ENCODE measurements at regions not wholly inside any gene's neighbourhood (a gene's known extent, or its start where the extent isn't known, plus 50 kb on each side); places are given as distances from the start of the nearest gene placed in this dataset.
A peak's percentile ranks its signal among the peaks of the same experiment; 100 is the strongest.

DNA sequence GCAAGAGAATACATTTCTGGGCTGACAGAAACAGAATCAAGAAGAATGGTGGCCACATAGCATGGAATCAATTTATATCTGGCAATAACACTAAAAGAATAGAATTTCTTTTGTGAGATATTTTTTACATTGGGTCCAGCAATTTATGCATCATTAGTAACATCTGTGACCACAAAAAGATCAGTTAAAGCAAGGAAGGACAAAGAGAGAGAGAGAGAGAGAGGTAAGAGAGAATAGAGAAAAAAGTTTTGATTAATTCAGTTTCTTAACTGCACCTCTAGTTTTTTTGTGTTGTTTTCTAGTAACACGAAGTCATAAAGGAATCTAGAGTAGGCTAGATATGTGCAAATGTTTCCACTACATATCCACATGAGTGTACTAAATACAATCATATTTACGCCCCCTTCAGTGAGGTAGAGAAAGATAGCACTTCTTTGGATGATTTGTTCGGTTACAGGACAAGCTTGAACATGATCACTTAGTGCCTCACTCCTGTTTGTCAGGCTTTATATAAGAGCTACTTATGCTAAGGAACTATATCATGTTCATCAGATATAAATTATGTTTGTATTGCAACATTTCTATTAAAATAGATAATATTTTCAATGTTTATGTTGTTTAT, 247.4 kb upstream of the COL3A1 start:
- Histone ChIP-seq H3K4me3 (no peak overlapping the region), H3K27ac (no peak overlapping the region), H3K4me1 (replicated peaks in 1 of 2) (no peaks in the 10 kb centered on the region)
- peak in 1 of 8 experiments; percentile 16 for ATAC-seq (replicated peaks in 6 of 8)
- in situ Hi-C loops (cut with MboI; ENCODE audit: low pct_unique_long_range_greater_than_20kb in 2 of 9, low sequenced_read_pairs in 9 of 9, unreplicated experiment in 9 of 9), result no loop called here
- 0 to 85% (median 78%) methylated on average over 1 to 3 of the region's 3 CpGs; no CpG with 5 or more reads in 2 of the 10 experiments for WGBS, 10 experiments

- Histone ChIP-seq H3K4me3 (no peak overlapping the region), H3K4me1 (replicated peaks in 1 of 2) (no peaks in the 10 kb centered on the region), H3K27ac (no peak overlapping the region)
- 0 to 86% (median 55%) methylated on average over 1 of the region's 1 CpG; no CpG with 5 or more reads in 2 of the 10 experiments for WGBS, 10 experiments
- ATAC-seq (replicated peaks in 6 of 8), result no peak
- in situ Hi-C loops (cut with MboI; ENCODE audit: low pct_unique_long_range_greater_than_20kb in 2 of 9, low sequenced_read_pairs in 9 of 9, unreplicated experiment in 9 of 9), result no loop called here
Observed at GRCh38 chr2:188727846-188728245, 246.3 kb upstream of the COL3A1 start.

DNA sequence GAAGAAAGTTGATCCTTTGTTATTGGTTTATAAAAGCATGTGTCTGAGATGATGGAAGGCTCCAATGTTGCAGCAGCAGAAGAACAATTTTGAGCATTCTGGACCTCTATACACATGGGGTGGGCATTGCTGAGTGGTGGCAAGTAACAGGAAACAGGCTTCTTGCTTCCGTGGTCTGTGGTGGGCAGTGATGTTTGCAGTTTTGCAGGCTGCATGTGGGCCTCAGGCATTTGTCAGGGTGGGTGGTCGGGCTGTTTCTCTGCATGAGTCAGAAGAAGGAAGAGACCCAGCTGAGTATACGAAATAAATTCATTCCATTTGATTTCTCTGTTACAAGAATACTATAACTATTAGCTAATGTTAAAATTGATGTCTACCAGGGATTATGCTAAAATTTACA, 239.5 kb upstream of the COL3A1 start:
- in situ Hi-C loops (cut with MboI; ENCODE audit: low pct_unique_long_range_greater_than_20kb in 2 of 9, low sequenced_read_pairs in 9 of 9, unreplicated experiment in 9 of 9), result no loop called here
- ATAC-seq (replicated peaks in 6 of 8), result no peak
- H3K27ac ChIP-seq, result no peak overlapping the region
- no peaks in the 10 kb centered on the region for H3K4me1 ChIP-seq (replicated peaks in 1 of 2)
- H3K4me3 ChIP-seq, result no peak overlapping the region
- WGBS, 10 experiments, result 10 to 76% (median 41%) methylated on average over 1 to 3 of the region's 3 CpGs; no CpG with 5 or more reads in 2 of the 10 experiments

DNA sequence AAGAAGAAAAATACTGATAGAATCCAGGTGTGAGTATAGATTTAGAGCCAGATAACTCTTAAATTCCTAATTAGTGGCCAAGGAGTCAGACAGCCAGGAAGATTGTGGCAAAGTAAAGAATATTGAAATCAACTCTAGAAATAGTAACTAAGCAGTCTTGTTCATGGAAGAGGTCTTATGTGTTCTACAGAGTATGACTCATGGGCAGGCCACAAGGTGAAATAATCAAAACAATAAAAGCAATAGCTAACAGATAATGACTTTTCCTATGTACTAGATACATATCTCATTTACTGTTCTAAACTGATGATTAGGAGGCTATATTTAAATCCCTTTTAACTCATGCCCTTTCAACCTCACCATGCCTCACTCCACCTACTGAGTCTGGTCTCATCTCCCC, 227.4 kb upstream of the COL3A1 start:
- peak in 2 of 8 experiments; percentile 26 to 58 for ATAC-seq (replicated peaks in 6 of 8)
- Histone ChIP-seq H3K27ac (no peak overlapping the region), H3K4me3 (no peak overlapping the region), H3K4me1 (replicated peaks in 1 of 2) (no peaks in the 10 kb centered on the region)
- in situ Hi-C loops (cut with MboI; ENCODE audit: low pct_unique_long_range_greater_than_20kb in 2 of 9, low sequenced_read_pairs in 9 of 9, unreplicated experiment in 9 of 9), result no loop called here

GRCh38 chr2:188751816-188752215, 222.4 kb upstream of the COL3A1 start:
- Histone ChIP-seq H3K4me1 (replicated peaks in 1 of 2) (no peaks in the 10 kb centered on the region), H3K27ac (no peak overlapping the region), H3K4me3 (no peak overlapping the region)
- no peak for ATAC-seq (replicated peaks in 6 of 8)
- WGBS, 10 experiments, result 37 to 86% (median 50%) methylated on average over 1 to 2 of the region's 2 CpGs
- in situ Hi-C loops (cut with MboI; ENCODE audit: low pct_unique_long_range_greater_than_20kb in 2 of 9, low sequenced_read_pairs in 9 of 9, unreplicated experiment in 9 of 9), result no loop called here

GRCh38 chr2:188752311-188752710, 221.9 kb upstream of the COL3A1 start:
- in situ Hi-C loops (cut with MboI; ENCODE audit: low pct_unique_long_range_greater_than_20kb in 2 of 9, low sequenced_read_pairs in 9 of 9, unreplicated experiment in 9 of 9), result no loop called here
- no peak overlapping the region for H3K27ac ChIP-seq
- no peaks in the 10 kb centered on the region for H3K4me1 ChIP-seq (replicated peaks in 1 of 2)
- 0 to 100% (median 83%) methylated on average over 1 of the region's 1 CpG for WGBS, 10 experiments
- ATAC-seq (replicated peaks in 6 of 8), result peak in 2 of 8 experiments; percentile 37 to 71
- H3K4me3 ChIP-seq, result no peak overlapping the region

DNA sequence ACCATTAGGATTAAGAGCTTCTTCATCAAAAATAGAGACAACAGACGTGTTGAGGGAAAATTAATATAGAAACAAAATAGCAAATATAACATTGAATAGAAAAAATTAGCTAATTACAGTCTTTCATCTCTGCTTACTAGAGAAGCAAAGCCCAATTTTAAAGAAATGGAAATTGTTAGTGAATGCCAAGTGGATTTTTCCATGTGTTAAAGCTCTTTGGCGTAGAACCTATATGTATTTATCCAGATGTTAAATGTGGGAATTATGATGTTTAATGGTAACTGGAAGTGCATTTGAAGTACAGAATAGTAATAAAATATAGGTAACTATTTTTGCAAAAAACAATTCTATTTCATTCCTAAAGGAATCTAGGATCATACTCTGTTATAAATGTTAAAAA, 212.0 kb upstream of the COL3A1 start:
- Histone ChIP-seq H3K4me3 (no peak overlapping the region), H3K4me1 (replicated peaks in 1 of 2) (no peaks in the 10 kb centered on the region), H3K27ac (no peak overlapping the region)
- in situ Hi-C loops (cut with MboI; ENCODE audit: low pct_unique_long_range_greater_than_20kb in 2 of 9, low sequenced_read_pairs in 9 of 9, unreplicated experiment in 9 of 9), result no loop called here
- WGBS, 10 experiments, result 86 to 100% (median 92%) methylated on average over 1 to 2 of the region's 2 CpGs
- no peak for ATAC-seq (replicated peaks in 6 of 8)

- in situ Hi-C loops (cut with MboI; ENCODE audit: low pct_unique_long_range_greater_than_20kb in 2 of 9, low sequenced_read_pairs in 9 of 9, unreplicated experiment in 9 of 9), result no loop called here
- Histone ChIP-seq H3K4me1 (replicated peaks in 1 of 2) (no peaks in the 10 kb centered on the region), H3K4me3 (no peak overlapping the region), H3K27ac (no peak overlapping the region)
- 38 to 100% (median 92%) methylated on average over 1 to 3 of the region's 3 CpGs; no CpG with 5 or more reads in 2 of the 10 experiments for WGBS, 10 experiments
- peak in 4 of 8 experiments; percentile 31 to 58 (median 42) for ATAC-seq (replicated peaks in 6 of 8)
Observed at GRCh38 chr2:188765522-188766470, 208.4 kb upstream of the COL3A1 start.

DNA sequence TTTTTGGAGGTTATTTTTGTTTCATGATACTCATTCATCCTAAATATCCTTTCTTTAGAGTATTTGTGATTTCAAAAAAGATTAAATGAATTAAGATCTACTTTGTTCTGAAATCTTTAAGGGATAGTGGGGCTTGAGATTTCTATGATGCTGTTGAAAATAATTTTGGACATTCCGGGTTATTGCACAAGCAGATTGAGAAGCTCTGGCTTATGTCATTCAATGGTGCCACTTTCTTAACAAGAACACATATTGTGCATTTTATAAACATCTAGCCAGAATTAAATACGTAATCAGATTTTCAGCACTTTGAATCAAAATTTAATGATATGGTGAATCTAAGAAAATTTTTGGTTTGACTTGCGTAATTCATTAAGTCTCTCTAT, 207.7 kb upstream of the COL3A1 start:
- in situ Hi-C loops (cut with MboI; ENCODE audit: low pct_unique_long_range_greater_than_20kb in 2 of 9, low sequenced_read_pairs in 9 of 9, unreplicated experiment in 9 of 9), result no loop called here
- Histone ChIP-seq H3K4me3 (no peak overlapping the region), H3K4me1 (replicated peaks in 1 of 2) (no peaks in the 10 kb centered on the region), H3K27ac (no peak overlapping the region)
- ATAC-seq (replicated peaks in 6 of 8), result no peak
- WGBS, 10 experiments, result 47 to 100% (median 91%) methylated on average over 2 to 3 of the region's 3 CpGs

GRCh38 chr2:188767176-188767575, 207.0 kb upstream of the COL3A1 start:
- Histone ChIP-seq H3K4me1 (replicated peaks in 1 of 2) (no peaks in the 10 kb centered on the region), H3K4me3 (no peak overlapping the region), H3K27ac (no peak overlapping the region)
- in situ Hi-C loops (cut with MboI; ENCODE audit: low pct_unique_long_range_greater_than_20kb in 2 of 9, low sequenced_read_pairs in 9 of 9, unreplicated experiment in 9 of 9), result no loop called here
- WGBS, 10 experiments, result 0 to 100% (median 33%) methylated on average over 1 of the region's 1 CpG; no CpG with 5 or more reads in 2 of the 10 experiments
- no peak for ATAC-seq (replicated peaks in 6 of 8)

- WGBS, 10 experiments, result 20 to 100% (median 75%) methylated on average over 1 to 5 of the region's 5 CpGs; no CpG with 5 or more reads in 2 of the 10 experiments
- in situ Hi-C loops (cut with MboI; ENCODE audit: low pct_unique_long_range_greater_than_20kb in 2 of 9, low sequenced_read_pairs in 9 of 9, unreplicated experiment in 9 of 9), result no loop called here
- no peak for ATAC-seq (replicated peaks in 6 of 8)
- no peak overlapping the region for H3K27ac ChIP-seq
- no peak overlapping the region for H3K4me3 ChIP-seq
- H3K4me1 ChIP-seq (replicated peaks in 1 of 2), result no peaks in the 10 kb centered on the region
Observed at GRCh38 chr2:188770296-188770695, 203.9 kb upstream of the COL3A1 start.

GRCh38 chr2:188773075-188773474, 201.1 kb upstream of the COL3A1 start:
- in situ Hi-C loops (cut with MboI; ENCODE audit: low pct_unique_long_range_greater_than_20kb in 2 of 9, low sequenced_read_pairs in 9 of 9, unreplicated experiment in 9 of 9), result no loop called here
- no peak for ATAC-seq (replicated peaks in 6 of 8)
- H3K27ac ChIP-seq, result no peak overlapping the region
- no peaks in the 10 kb centered on the region for H3K4me1 ChIP-seq (replicated peaks in 1 of 2)
- no peak overlapping the region for H3K4me3 ChIP-seq

GRCh38 chr2:188776634-188777033, 197.5 kb upstream of the COL3A1 start:
- in situ Hi-C loops (cut with MboI; ENCODE audit: low pct_unique_long_range_greater_than_20kb in 2 of 9, low sequenced_read_pairs in 9 of 9, unreplicated experiment in 9 of 9), result loop anchor here in 1 of 9 experiments (25.0 kb wide), 1 partner anchor 211 kb away; no protein-coding TSS in a partner anchor
- Histone ChIP-seq H3K27ac (no peak overlapping the region), H3K4me1 (replicated peaks in 1 of 2) (no peaks in the 10 kb centered on the region), H3K4me3 (no peak overlapping the region)
- no peak for ATAC-seq (replicated peaks in 6 of 8)
- WGBS, 10 experiments, result 20 to 100% (median 91%) methylated on average over 1 of the region's 1 CpG; no CpG with 5 or more reads in 3 of the 10 experiments
